ENCODE measurements at regions not wholly inside any gene's neighbourhood (a gene's known extent, or its start where the extent isn't known, plus 50 kb on each side); places are given as distances from the start of the nearest gene placed in this dataset.

- no peaks in the 10 kb centered on the region for H3K36me3 ChIP-seq
- DNase-seq = no peak
- TF ChIP-seq POLR2A (IDR thresholded peaks at IDR 0.05) = no peak
- no peak for TF ChIP-seq CTCF (IDR thresholded peaks at IDR 0.05)
These were observed 123.8 kb downstream of the HRH4 start for GRCh38 chr18:24584205-24584604.

GRCh38 chr18:24584813-24585212 is 124.4 kb downstream of the HRH4 start:
- Histone ChIP-seq H3K27ac (no peak overlapping the region), H3K4me3 (no peak overlapping the region), H3K9me3 (no peaks in the 10 kb centered on the region), H3K36me3 (no peaks in the 10 kb centered on the region), H3K4me1 (no peaks in the 10 kb centered on the region), H3K27me3 (no peaks in the 10 kb centered on the region)
- intact Hi-C loops (cut with DNase I; ENCODE audit: low total_unique reads) = no loop called here
- TF ChIP-seq CTCF (IDR thresholded peaks at IDR 0.05) (no peak), POLR2A (IDR thresholded peaks at IDR 0.05) (no peak)
- DNase-seq = no peak

More at GRCh38 chr18:24584205-24584604, 123.8 kb downstream of the HRH4 start:
- Histone ChIP-seq H3K9me3 (no peaks in the 10 kb centered on the region), H3K4me1 (no peaks in the 10 kb centered on the region), H3K27me3 (no peaks in the 10 kb centered on the region), H3K27ac (no peak overlapping the region), H3K4me3 (no peak overlapping the region)
- intact Hi-C loops (cut with DNase I; ENCODE audit: low total_unique reads) = no loop called here

GRCh38 chr18:24585996-24586566 is 125.6 kb downstream of the HRH4 start:
- no peak for DNase-seq
- no peak for TF ChIP-seq CTCF (IDR thresholded peaks at IDR 0.05)
- TF ChIP-seq POLR2A (IDR thresholded peaks at IDR 0.05) = no peak
- H3K36me3 ChIP-seq = no peaks in the 10 kb centered on the region
- H3K27me3 ChIP-seq = no peaks in the 10 kb centered on the region
- H3K9me3 ChIP-seq = no peaks in the 10 kb centered on the region
- intact Hi-C loops (cut with DNase I; ENCODE audit: low total_unique reads) = no loop called here
- H3K4me1 ChIP-seq = no peaks in the 10 kb centered on the region
- no peak overlapping the region for H3K4me3 ChIP-seq
- no peak overlapping the region for H3K27ac ChIP-seq

GRCh38 chr18:24586662-24587360 is 126.4 kb downstream of the HRH4 start:
- DNase-seq = no peak
- H3K27ac ChIP-seq = no peak overlapping the region
- intact Hi-C loops (cut with DNase I; ENCODE audit: low total_unique reads) = no loop called here
- H3K4me3 ChIP-seq = no peak overlapping the region
- TF ChIP-seq CTCF (IDR thresholded peaks at IDR 0.05) = no peak
- TF ChIP-seq POLR2A (IDR thresholded peaks at IDR 0.05) = no peak
- no peaks in the 10 kb centered on the region for H3K36me3 ChIP-seq
- no peaks in the 10 kb centered on the region for H3K9me3 ChIP-seq
- no peaks in the 10 kb centered on the region for H3K4me1 ChIP-seq
- H3K27me3 ChIP-seq = no peaks in the 10 kb centered on the region

GRCh38 chr18:24588440-24588839 is 128.0 kb downstream of the HRH4 start:
- intact Hi-C loops (cut with DNase I; ENCODE audit: low total_unique reads) = no loop called here
- no peaks in the 10 kb centered on the region for H3K36me3 ChIP-seq
- H3K27ac ChIP-seq = no peak overlapping the region
- TF ChIP-seq POLR2A (IDR thresholded peaks at IDR 0.05) = no peak
- TF ChIP-seq CTCF (IDR thresholded peaks at IDR 0.05) = no peak
- no peaks in the 10 kb centered on the region for H3K9me3 ChIP-seq
- H3K4me1 ChIP-seq = no peaks in the 10 kb centered on the region
- no peak overlapping the region for H3K4me3 ChIP-seq
- no peaks in the 10 kb centered on the region for H3K27me3 ChIP-seq
- no peak for DNase-seq

All from uterus (tissue), 3 donors.